GM23248 (cell line): ENCODE measurements at regions not wholly inside any gene's neighbourhood (a gene's known extent, or its start where the extent isn't known, plus 50 kb on each side); places are given as distances from the start of the nearest gene placed in this dataset.

Experiments used
- DNase-seq: peaks from one replicate; pipeline ENCODE4 v3.0.0-alpha.2; 2015
- H2AFZ ChIP-seq: fragments of 200-600 bp; sonication (generic); 2 replicates; pipeline ENCODE4 v1.6.1; 2016; ENCODE audit warnings: antibody characterized with exemption
- H3F3A ChIP-seq: fragments of 200-600 bp; sonication (generic); 2 replicates; pipeline ENCODE4 v1.6.1; 2016; ENCODE audit warnings: mild to moderate bottlenecking, antibody characterized with exemption, mixed run types; ENCODE audit not compliant: insufficient read depth
- H3K27ac ChIP-seq: fragments of 200-600 bp; sonication (generic); 2 replicates; pipeline ENCODE4 v1.5.1; 2016; ENCODE audit warnings: mild to moderate bottlenecking
- H3K27me3 ChIP-seq: fragments of 200-600 bp; sonication (generic); replicated peaks from 2 replicates; pipeline ENCODE4 v1.6.1; 2016; ENCODE audit warnings: mild to moderate bottlenecking; ENCODE audit not compliant: insufficient read depth
- H3K36me3 ChIP-seq: fragments of 200-600 bp; sonication (generic); 2 replicates; pipeline ENCODE4 v1.6.1; 2016; ENCODE audit warnings: low read depth, mild to moderate bottlenecking
- H3K4me1 ChIP-seq: fragments of 200-600 bp; sonication (generic); 2 replicates; pipeline ENCODE4 v1.6.1; 2016; ENCODE audit warnings: mild to moderate bottlenecking; ENCODE audit not compliant: insufficient read depth
- H3K4me2 ChIP-seq: fragments of 200-600 bp; sonication (generic); one replicate; pipeline ENCODE4 v1.6.1; 2016; ENCODE audit warnings: mild to moderate bottlenecking; ENCODE audit not compliant: unreplicated experiment
- H3K4me3 ChIP-seq: fragments of 200-600 bp; sonication (generic); 2 replicates; pipeline ENCODE4 v1.5.1; 2016; ENCODE audit warnings: mild to moderate bottlenecking
- H3K79me2 ChIP-seq: fragments of 200-600 bp; sonication (generic); 2 replicates; pipeline ENCODE4 v1.6.1; 2016; ENCODE audit warnings: mild to moderate bottlenecking; ENCODE audit not compliant: insufficient read depth
- H3K9ac ChIP-seq: fragments of 200-600 bp; sonication (generic); 2 replicates; pipeline ENCODE4 v1.6.1; 2016; ENCODE audit warnings: mild to moderate bottlenecking
- H3K9me2 ChIP-seq: fragments of 200-600 bp; sonication (generic); 2 replicates; pipeline ENCODE4 v1.6.1; 2016; ENCODE audit warnings: mixed run types, mild to moderate bottlenecking, moderate library complexity; ENCODE audit not compliant: insufficient read depth
- H3K9me3 ChIP-seq: fragments of 200-600 bp; sonication (generic); one replicate; pipeline ENCODE4 v1.6.1; 2017; ENCODE audit warnings: low read depth
- H4K20me1 ChIP-seq: fragments of 200-600 bp; sonication (generic); 2 replicates; pipeline ENCODE4 v1.6.0; 2016; ENCODE audit not compliant: insufficient read depth
- EZH2 ChIP-seq: fragments of 200-600 bp; sonication (generic); IDR thresholded peaks from 2 replicates; pipeline ENCODE4 v1.6.1; 2018; ENCODE audit warnings: antibody characterized with exemption, mild to moderate bottlenecking; ENCODE audit not compliant: insufficient read depth, poor library complexity, severe bottlenecking
- EZH2phosphoT487 ChIP-seq: fragments of 200-600 bp; sonication (generic); IDR thresholded peaks from 2 replicates; pipeline ENCODE4 v1.6.1; 2018; ENCODE audit warnings: antibody characterized with exemption, moderate library complexity, mild to moderate bottlenecking, low read depth; ENCODE audit not compliant: insufficient read depth
- WGBS, 2 experiments: methylation state at CpG; one replicate each; pipeline ENCODE4 v1.1.6; 2015 to 2017; ENCODE audit warnings: low lambda C conversion rate in 2 of 2, low coverage in 1 of 2; ENCODE audit errors: missing lambda C conversion rate in 2 of 2; 5-methylcytosine and 5-hydroxymethylcytosine counted together
- in situ Hi-C: fragments of 300-500 bp; cut with MboI; formaldehyde crosslinking; loops from 2 replicates; pipeline ENCODE4 v1.15.0; 2020

DNA sequence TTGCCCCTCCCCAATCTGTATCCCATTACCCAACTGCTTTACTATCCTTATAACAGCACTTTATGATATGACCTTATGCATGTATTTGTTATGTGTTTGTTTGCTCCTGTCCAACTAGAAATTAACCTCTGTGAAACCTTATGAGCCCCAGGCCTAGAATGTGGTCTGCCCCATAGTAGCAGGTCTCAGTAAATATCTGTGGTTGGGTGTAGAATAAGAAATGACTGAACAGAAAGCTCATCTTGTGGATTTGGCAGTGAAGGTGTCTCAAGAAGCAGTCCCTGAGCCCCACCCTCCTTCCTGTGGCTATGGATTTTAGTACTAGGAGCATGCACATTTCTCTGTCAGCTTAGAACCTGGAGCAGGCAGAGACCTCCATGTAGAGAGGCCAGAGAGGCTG lies 229.0 kb upstream of the LCORL start:
- Histone ChIP-seq H2AFZ (no peak overlapping the region), H3K9ac (no peak overlapping the region), H3K4me1 (no peaks in the 10 kb centered on the region), H3K9me2 (no peaks in the 10 kb centered on the region), H3K9me3 (no peaks in the 10 kb centered on the region), H3K27me3 (no peaks in the 10 kb centered on the region), H3K36me3 (no peaks in the 10 kb centered on the region), H3K27ac (no peak overlapping the region), H3K4me3 (no peak overlapping the region), H3K79me2 (no peaks in the 10 kb centered on the region), H3K4me2 (no peak overlapping the region), H4K20me1 (no peaks in the 10 kb centered on the region), H3F3A (no peaks in the 10 kb centered on the region)
- TF ChIP-seq EZH2 (no peak), EZH2phosphoT487 (no peak)
- in situ Hi-C loops, result no loop called here
- no peak for DNase-seq

- DNase-seq, result no peak
- Histone ChIP-seq H3K36me3 (no peaks in the 10 kb centered on the region), H3K79me2 (no peaks in the 10 kb centered on the region), H3K4me2 (no peak overlapping the region), H3K9me2 (no peaks in the 10 kb centered on the region), H3K9ac (no peak overlapping the region), H4K20me1 (no peaks in the 10 kb centered on the region), H3F3A (no peaks in the 10 kb centered on the region), H3K4me3 (no peak overlapping the region), H3K4me1 (no peaks in the 10 kb centered on the region), H3K27me3 (no peaks in the 10 kb centered on the region), H3K9me3 (no peaks in the 10 kb centered on the region), H3K27ac (no peak overlapping the region), H2AFZ (no peak overlapping the region)
- in situ Hi-C loops, result no loop called here
- WGBS, 2 experiments, result 10 to 17% methylated on average over 2 of the region's 2 CpGs
- TF ChIP-seq EZH2phosphoT487 (no peak), EZH2 (no peak)
Observed at GRCh38 chr4:18248611-18249010, 227.1 kb upstream of the LCORL start.

- no peaks in the 10 kb centered on the region for H3K4me1 ChIP-seq
- H3K9me2 ChIP-seq, result no peaks in the 10 kb centered on the region
- H3K4me2 ChIP-seq, result no peak overlapping the region
- H3K36me3 ChIP-seq, result no peaks in the 10 kb centered on the region
- TF ChIP-seq EZH2 (no peak), EZH2phosphoT487 (no peak)
- WGBS, 2 experiments, result 37% methylated on average over 4 of the region's 4 CpGs
- H3K4me3 ChIP-seq, result no peak overlapping the region
- H4K20me1 ChIP-seq, result no peaks in the 10 kb centered on the region
- H3K27me3 ChIP-seq, result no peaks in the 10 kb centered on the region
- H3K27ac ChIP-seq, result no peak overlapping the region
- in situ Hi-C loops, result no loop called here
- no peaks in the 10 kb centered on the region for H3F3A ChIP-seq
- no peaks in the 10 kb centered on the region for H3K79me2 ChIP-seq
- no peak overlapping the region for H2AFZ ChIP-seq
- no peaks in the 10 kb centered on the region for H3K9me3 ChIP-seq
- no peak overlapping the region for H3K9ac ChIP-seq
- DNase-seq, result no peak
Observed at GRCh38 chr4:18247189-18247588, 225.6 kb upstream of the LCORL start.

DNA sequence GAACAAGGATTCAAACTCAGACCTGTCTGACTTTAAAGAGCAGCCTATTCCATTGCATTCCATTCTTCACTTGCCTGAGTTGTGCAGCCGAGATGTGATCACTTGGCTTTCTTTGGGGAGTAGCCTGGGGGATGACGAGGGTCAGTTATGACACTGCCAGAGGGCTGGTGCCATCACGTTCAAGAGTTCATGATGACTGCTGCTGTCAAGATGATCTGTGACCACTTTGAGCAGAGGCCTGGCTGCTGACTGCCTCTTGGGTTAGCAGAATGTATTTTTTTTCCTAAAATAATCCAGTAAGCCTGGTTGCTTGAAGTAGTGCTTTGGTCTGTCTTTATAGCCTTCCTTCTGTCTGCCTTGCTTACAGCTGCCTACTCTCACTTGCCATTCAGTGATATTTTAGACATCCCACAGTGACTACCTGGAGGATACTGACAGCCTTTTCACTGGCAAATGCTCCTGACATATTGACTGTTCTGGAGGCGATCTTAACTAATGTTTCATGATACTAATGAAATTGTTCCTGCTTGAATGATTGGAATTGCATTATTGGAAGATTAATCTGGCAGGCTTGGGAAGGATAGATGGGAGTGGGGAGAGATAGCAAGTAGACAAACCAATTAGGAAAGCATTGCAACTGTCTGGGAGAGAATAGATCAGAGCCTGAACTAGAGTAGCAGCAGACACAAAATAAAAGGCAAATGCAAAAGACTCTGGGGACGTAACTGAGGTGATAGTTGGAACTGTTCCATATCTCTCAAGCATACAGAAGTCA lies 221.6 kb upstream of the LCORL start:
- no peak overlapping the region for H3K9ac ChIP-seq
- H3K4me2 ChIP-seq, result no peak overlapping the region
- H3K79me2 ChIP-seq, result no peaks in the 10 kb centered on the region
- H3K4me1 ChIP-seq, result no peaks in the 10 kb centered on the region
- WGBS, 2 experiments, result 1 to 3% methylated on average over 5 of the region's 5 CpGs
- no peak overlapping the region for H3K27ac ChIP-seq
- H3K9me3 ChIP-seq, result no peaks in the 10 kb centered on the region
- no peaks in the 10 kb centered on the region for H3K36me3 ChIP-seq
- no peak for TF ChIP-seq EZH2
- TF ChIP-seq EZH2phosphoT487, result no peak
- no peaks in the 10 kb centered on the region for H3K27me3 ChIP-seq
- H3K4me3 ChIP-seq, result no peak overlapping the region
- H3F3A ChIP-seq, result no peaks in the 10 kb centered on the region
- H3K9me2 ChIP-seq, result no peaks in the 10 kb centered on the region
- no peaks in the 10 kb centered on the region for H4K20me1 ChIP-seq
- in situ Hi-C loops, result no loop called here
- no peak overlapping the region for H2AFZ ChIP-seq
- no peak for DNase-seq

DNA sequence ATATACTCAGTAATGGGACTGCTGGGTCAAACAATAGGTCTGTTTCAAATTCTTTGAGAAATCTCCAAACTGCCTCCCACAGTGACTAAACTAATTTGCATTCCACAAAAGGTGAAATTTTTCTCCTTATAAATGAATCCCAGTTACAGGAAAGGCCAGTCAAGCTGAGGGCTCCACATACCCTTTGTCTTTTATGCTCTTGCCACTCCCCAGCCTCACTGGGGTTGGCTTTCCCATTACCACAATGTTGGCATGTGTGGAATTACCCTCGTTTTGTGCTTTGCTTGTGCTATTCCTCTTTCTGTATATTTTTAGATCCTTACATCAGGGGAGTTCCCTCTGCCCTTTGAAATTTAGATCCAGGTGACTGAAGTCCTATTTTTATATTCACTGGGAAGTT lies 220.2 kb upstream of the LCORL start:
- Histone ChIP-seq H3K27ac (no peak overlapping the region), H3K4me1 (no peaks in the 10 kb centered on the region), H4K20me1 (no peaks in the 10 kb centered on the region), H2AFZ (no peak overlapping the region), H3K27me3 (no peaks in the 10 kb centered on the region), H3K9me2 (no peaks in the 10 kb centered on the region), H3F3A (no peaks in the 10 kb centered on the region), H3K9me3 (no peaks in the 10 kb centered on the region), H3K36me3 (no peaks in the 10 kb centered on the region), H3K79me2 (no peaks in the 10 kb centered on the region), H3K4me2 (no peak overlapping the region), H3K9ac (no peak overlapping the region), H3K4me3 (no peak overlapping the region)
- 0% methylated on average over 1 of the region's 1 CpG for WGBS, 2 experiments
- TF ChIP-seq EZH2phosphoT487 (no peak), EZH2 (no peak)
- DNase-seq, result no peak
- in situ Hi-C loops, result no loop called here
